HG03064 (cell line): ENCODE measurements at regions not wholly inside any gene's neighbourhood (a gene's known extent, or its start where the extent isn't known, plus 50 kb on each side); places are given as distances from the start of the nearest gene placed in this dataset.

ENCODE experiments used
- ATAC-seq: cut with Tn5 transposase; IDR thresholded peaks from one replicate; pipeline ENCODE4 v1.9.1; 2021; ENCODE audit warnings: low read depth; ENCODE audit not compliant: unreplicated experiment

- no peak for ATAC-seq
Observed at GRCh38 chr3:117434661-117435412, 725.3 kb downstream of the TUSC7 start.

GRCh38 chr3:117435506-117435905, 725.9 kb downstream of the TUSC7 start:
- ATAC-seq: no peak

GRCh38 chr3:117439812-117440211, 730.2 kb downstream of the TUSC7 start:
- no peak for ATAC-seq

GRCh38 chr3:117441851-117442250, 732.3 kb downstream of the TUSC7 start:
- ATAC-seq: no peak

GRCh38 chr3:117442566-117442965, 733.0 kb downstream of the TUSC7 start:
- no peak for ATAC-seq

- ATAC-seq: no peak
Observed at GRCh38 chr3:117443014-117443413, 733.4 kb downstream of the TUSC7 start.

GRCh38 chr3:117444175-117444574, 734.6 kb downstream of the TUSC7 start:
- ATAC-seq: no peak

GRCh38 chr3:117447419-117447818, 737.8 kb downstream of the TUSC7 start:
- no peak for ATAC-seq

- ATAC-seq: no peak
Observed at GRCh38 chr3:117450026-117450425, 740.4 kb downstream of the TUSC7 start.

GRCh38 chr3:117454254-117454653, 744.7 kb downstream of the TUSC7 start:
- ATAC-seq: no peak

- ATAC-seq: no peak
Observed at GRCh38 chr3:117454908-117455307, 745.3 kb downstream of the TUSC7 start.

GRCh38 chr3:117455782-117456181, 746.2 kb downstream of the TUSC7 start:
- ATAC-seq: no peak

- no peak for ATAC-seq
Observed at GRCh38 chr3:117463276-117464115, 753.9 kb downstream of the TUSC7 start.

GRCh38 chr3:117471831-117472230, 762.3 kb downstream of the TUSC7 start:
- ATAC-seq: no peak

GRCh38 chr3:117473981-117474538, 764.5 kb downstream of the TUSC7 start:
- ATAC-seq: no peak

- ATAC-seq: no peak
Observed at GRCh38 chr3:117476572-117476971, 767.0 kb downstream of the TUSC7 start.

GRCh38 chr3:117477214-117477755, 767.7 kb downstream of the TUSC7 start:
- ATAC-seq: no peak

- no peak for ATAC-seq
Observed at GRCh38 chr3:117479095-117479494, 769.5 kb downstream of the TUSC7 start.

- ATAC-seq: no peak
Observed at GRCh38 chr3:117480525-117480924, 770.9 kb downstream of the TUSC7 start.

- no peak for ATAC-seq
Observed at GRCh38 chr3:117480972-117481371, 771.4 kb downstream of the TUSC7 start.

GRCh38 chr3:117483839-117484238, 774.3 kb downstream of the TUSC7 start:
- ATAC-seq: no peak
